ENCODE measurements at regions not wholly inside any gene's neighbourhood (a gene's known extent, or its start where the extent isn't known, plus 50 kb on each side); places are given as distances from the start of the nearest gene placed in this dataset.

DNA sequence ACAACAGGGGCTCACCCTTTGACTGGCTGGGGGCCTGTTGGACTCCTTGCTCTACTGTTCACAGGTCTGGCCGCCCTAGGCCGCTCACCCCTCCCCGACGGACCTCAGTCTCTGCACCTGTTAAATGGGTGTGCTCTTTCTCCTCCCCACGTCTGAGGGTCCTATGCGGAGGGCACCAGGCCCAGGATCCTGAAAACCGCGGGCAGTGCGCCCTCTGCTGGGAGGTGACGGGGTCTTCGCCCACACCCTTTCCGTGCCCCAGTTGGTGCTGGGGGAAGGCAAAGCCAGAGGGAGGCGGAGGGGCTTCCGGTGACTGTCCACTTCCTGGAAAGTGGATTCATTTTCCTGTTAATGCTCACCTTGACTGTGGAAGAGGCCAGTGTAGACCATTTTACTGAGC lies 1010.9 kb downstream of the KCNJ18 start:
- TF ChIP-seq, protein P1, sequence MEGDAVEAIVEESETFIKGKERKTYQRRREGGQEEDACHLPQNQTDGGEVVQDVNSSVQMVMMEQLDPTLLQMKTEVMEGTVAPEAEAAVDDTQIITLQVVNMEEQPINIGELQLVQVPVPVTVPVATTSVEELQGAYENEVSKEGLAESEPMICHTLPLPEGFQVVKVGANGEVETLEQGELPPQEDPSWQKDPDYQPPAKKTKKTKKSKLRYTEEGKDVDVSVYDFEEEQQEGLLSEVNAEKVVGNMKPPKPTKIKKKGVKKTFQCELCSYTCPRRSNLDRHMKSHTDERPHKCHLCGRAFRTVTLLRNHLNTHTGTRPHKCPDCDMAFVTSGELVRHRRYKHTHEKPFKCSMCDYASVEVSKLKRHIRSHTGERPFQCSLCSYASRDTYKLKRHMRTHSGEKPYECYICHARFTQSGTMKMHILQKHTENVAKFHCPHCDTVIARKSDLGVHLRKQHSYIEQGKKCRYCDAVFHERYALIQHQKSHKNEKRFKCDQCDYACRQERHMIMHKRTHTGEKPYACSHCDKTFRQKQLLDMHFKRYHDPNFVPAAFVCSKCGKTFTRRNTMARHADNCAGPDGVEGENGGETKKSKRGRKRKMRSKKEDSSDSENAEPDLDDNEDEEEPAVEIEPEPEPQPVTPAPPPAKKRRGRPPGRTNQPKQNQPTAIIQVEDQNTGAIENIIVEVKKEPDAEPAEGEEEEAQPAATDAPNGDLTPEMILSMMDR (IDR thresholded peaks at IDR 0.05; ENCODE audit: insufficient read depth, low read length, poor library complexity, severe bottlenecking) = peak; percentile 65
- no peak for TF ChIP-seq EZH2phosphoT487 (conservative IDR thresholded peaks at IDR 0.05; ENCODE audit: low read length)
